ENCODE measurements at regions not wholly inside any gene's neighbourhood (a gene's known extent, or its start where the extent isn't known, plus 50 kb on each side); places are given as distances from the start of the nearest gene placed in this dataset.

DNA sequence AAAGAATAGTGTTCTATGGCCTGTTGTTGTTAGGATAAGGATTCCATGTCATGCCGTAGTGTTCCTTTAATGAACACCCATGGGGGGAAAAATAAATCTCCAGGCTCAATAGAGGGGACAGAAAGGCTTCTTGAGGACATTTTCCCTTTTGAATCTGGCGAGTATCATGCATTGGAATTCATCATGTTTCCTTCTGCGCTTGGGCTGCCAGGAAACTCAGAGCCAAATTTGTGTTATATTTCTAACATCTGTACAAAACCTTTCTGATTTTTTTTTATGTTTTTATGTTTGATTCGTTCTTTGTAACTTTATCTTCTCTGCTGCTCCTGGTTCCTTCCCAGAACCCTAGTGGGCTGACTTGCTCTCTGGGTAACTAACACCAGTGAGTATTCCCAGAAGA is 1163.3 kb downstream of the VRK1 start:
- no peak for TF ChIP-seq TAF1 (IDR thresholded peaks at IDR 0.05; ENCODE audit: low read depth)
- TF ChIP-seq CREB1 (IDR thresholded peaks at IDR 0.05; ENCODE audit: low read depth), result no peak
- no peak for TF ChIP-seq YY1 (IDR thresholded peaks at IDR 0.05; ENCODE audit: low read depth)
- TF ChIP-seq EP300 (IDR thresholded peaks at IDR 0.05; ENCODE audit: borderline replicate concordance), result no peak
- no peak for TF ChIP-seq USF1 (IDR thresholded peaks at IDR 0.05)
- TF ChIP-seq TEAD4 (IDR thresholded peaks at IDR 0.05), result no peak
- no peak for TF ChIP-seq TCF12 (IDR thresholded peaks at IDR 0.05; ENCODE audit: low read depth)
- TF ChIP-seq, protein P1, sequence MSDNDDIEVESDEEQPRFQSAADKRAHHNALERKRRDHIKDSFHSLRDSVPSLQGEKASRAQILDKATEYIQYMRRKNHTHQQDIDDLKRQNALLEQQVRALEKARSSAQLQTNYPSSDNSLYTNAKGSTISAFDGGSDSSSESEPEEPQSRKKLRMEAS (IDR thresholded peaks at IDR 0.05), result no peak
- TF ChIP-seq, protein P2, sequence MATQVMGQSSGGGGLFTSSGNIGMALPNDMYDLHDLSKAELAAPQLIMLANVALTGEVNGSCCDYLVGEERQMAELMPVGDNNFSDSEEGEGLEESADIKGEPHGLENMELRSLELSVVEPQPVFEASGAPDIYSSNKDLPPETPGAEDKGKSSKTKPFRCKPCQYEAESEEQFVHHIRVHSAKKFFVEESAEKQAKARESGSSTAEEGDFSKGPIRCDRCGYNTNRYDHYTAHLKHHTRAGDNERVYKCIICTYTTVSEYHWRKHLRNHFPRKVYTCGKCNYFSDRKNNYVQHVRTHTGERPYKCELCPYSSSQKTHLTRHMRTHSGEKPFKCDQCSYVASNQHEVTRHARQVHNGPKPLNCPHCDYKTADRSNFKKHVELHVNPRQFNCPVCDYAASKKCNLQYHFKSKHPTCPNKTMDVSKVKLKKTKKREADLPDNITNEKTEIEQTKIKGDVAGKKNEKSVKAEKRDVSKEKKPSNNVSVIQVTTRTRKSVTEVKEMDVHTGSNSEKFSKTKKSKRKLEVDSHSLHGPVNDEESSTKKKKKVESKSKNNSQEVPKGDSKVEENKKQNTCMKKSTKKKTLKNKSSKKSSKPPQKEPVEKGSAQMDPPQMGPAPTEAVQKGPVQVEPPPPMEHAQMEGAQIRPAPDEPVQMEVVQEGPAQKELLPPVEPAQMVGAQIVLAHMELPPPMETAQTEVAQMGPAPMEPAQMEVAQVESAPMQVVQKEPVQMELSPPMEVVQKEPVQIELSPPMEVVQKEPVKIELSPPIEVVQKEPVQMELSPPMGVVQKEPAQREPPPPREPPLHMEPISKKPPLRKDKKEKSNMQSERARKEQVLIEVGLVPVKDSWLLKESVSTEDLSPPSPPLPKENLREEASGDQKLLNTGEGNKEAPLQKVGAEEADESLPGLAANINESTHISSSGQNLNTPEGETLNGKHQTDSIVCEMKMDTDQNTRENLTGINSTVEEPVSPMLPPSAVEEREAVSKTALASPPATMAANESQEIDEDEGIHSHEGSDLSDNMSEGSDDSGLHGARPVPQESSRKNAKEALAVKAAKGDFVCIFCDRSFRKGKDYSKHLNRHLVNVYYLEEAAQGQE (IDR thresholded peaks at IDR 0.05; ENCODE audit: low read depth), result no peak
- TF ChIP-seq FOXM1 (IDR thresholded peaks at IDR 0.05; ENCODE audit: borderline replicate concordance, low read depth), result no peak

- TF ChIP-seq, protein P2 (IDR thresholded peaks at IDR 0.05; ENCODE audit: low read depth), result no peak
- no peak for TF ChIP-seq CEBPB (IDR thresholded peaks at IDR 0.05)
- no peak for TF ChIP-seq USF1 (IDR thresholded peaks at IDR 0.05)
- no peak for TF ChIP-seq CREB1 (IDR thresholded peaks at IDR 0.05; ENCODE audit: low read depth)
- TF ChIP-seq EGR1 (IDR thresholded peaks at IDR 0.05), result no peak
- TF ChIP-seq, protein P1 (IDR thresholded peaks at IDR 0.05), result no peak
Measured at GRCh38 chr14:97970222-97970621, 1173.0 kb downstream of the VRK1 start.

DNA sequence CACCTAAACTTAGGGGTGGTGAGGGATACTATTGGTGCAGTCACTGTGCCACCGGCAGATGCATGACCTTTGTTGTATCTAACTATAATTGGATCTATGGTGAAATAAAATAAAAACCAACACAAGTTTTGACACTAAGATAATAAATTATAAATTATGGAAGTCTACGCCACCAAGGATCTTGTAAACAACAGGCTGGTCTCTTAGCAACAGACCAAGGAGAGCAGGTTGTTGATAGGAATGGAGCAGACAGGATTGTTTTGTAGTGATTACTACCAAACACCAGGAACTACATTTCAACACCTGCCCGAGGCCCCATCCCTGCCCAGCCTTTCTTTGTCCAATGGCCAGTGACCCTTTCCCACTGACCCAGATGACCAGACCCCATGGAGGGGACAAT is 1178.0 kb downstream of the VRK1 start:
- TF ChIP-seq, protein P2 (IDR thresholded peaks at IDR 0.05; ENCODE audit: low read depth), result no peak
- TF ChIP-seq CREB1 (IDR thresholded peaks at IDR 0.05; ENCODE audit: low read depth) (no peak), NFIC (IDR thresholded peaks at IDR 0.05) (no peak), RAD21 (IDR thresholded peaks at IDR 0.05; ENCODE audit: low read depth) (no peak), CEBPB (IDR thresholded peaks at IDR 0.05) (no peak), YY1 (IDR thresholded peaks at IDR 0.05; ENCODE audit: low read depth) (no peak), TAF1 (IDR thresholded peaks at IDR 0.05; ENCODE audit: low read depth) (no peak), USF1 (IDR thresholded peaks at IDR 0.05) (no peak), EP300 (IDR thresholded peaks at IDR 0.05; ENCODE audit: borderline replicate concordance) (no peak), EGR1 (IDR thresholded peaks at IDR 0.05) (no peak), TCF12 (IDR thresholded peaks at IDR 0.05; ENCODE audit: low read depth) (no peak), FOXM1 (IDR thresholded peaks at IDR 0.05; ENCODE audit: borderline replicate concordance, low read depth) (no peak)
- TF ChIP-seq, protein P1 (IDR thresholded peaks at IDR 0.05), result no peak

GRCh38 chr14:97975962-97976361 is 1178.8 kb downstream of the VRK1 start:
- TF ChIP-seq USF1 (IDR thresholded peaks at IDR 0.05) (no peak), NFIC (IDR thresholded peaks at IDR 0.05) (no peak), CREB1 (IDR thresholded peaks at IDR 0.05; ENCODE audit: low read depth) (no peak), ZBTB7A (IDR thresholded peaks at IDR 0.05; ENCODE audit: low read depth) (no peak), CEBPB (IDR thresholded peaks at IDR 0.05) (no peak), EP300 (IDR thresholded peaks at IDR 0.05; ENCODE audit: borderline replicate concordance) (no peak), EGR1 (IDR thresholded peaks at IDR 0.05) (no peak)
- TF ChIP-seq, protein P1 (IDR thresholded peaks at IDR 0.05), result no peak
- TF ChIP-seq, protein P2 (IDR thresholded peaks at IDR 0.05; ENCODE audit: low read depth), result no peak
